ENCODE measurements at regions not wholly inside any gene's neighbourhood (a gene's known extent, or its start where the extent isn't known, plus 50 kb on each side); places are given as distances from the start of the nearest gene placed in this dataset.

DNA sequence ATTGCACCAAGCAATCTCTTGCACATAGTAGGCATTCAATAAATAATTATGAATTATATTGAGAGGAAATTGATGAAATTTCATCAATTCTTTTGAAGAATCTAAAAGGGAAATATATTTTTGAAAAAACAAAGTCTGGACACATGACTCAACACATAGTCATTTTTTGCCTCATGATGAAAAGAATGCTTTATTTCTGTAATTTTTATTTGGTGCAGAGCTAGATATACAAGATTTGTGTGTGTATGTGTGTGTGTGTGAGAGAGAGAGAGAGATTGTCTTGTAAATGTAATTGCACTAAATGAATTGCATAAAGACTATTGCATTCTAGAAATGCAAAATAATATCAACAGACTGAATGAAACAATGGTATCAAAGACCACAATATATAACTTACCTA lies 206.2 kb upstream of the C1orf87 start:
- no peaks in the 10 kb centered on the region for H3K27me3 ChIP-seq (ENCODE audit: control insufficient read depth in 3 of 3, insufficient read depth in 3 of 3, low read depth in 1 of 3, low read length in 3 of 3)
- no peak for DNase-seq (ENCODE audit: low spot score)
- H3K14ac ChIP-seq (ENCODE audit: low read length), result no peak overlapping the region
- H3K27ac ChIP-seq (replicated peaks; ENCODE audit: low read length), result no peak overlapping the region
- H2BK15ac ChIP-seq (ENCODE audit: low read length), result no peak overlapping the region
- no peak overlapping the region for H3K4me3 ChIP-seq (ENCODE audit: low read length in 2 of 2)
- H4K8ac ChIP-seq (ENCODE audit: low read depth, low read length), result no peak overlapping the region
- no peak overlapping the region for H3K4ac ChIP-seq (ENCODE audit: low read length)
- no peak overlapping the region for H2BK120ac ChIP-seq (ENCODE audit: low read depth, low read length)
- H2AFZ ChIP-seq (ENCODE audit: low read length), result no peak overlapping the region
- no peak overlapping the region for H3K18ac ChIP-seq (ENCODE audit: low read length)
- no peak overlapping the region for H3K4me2 ChIP-seq (ENCODE audit: insufficient read depth, low read length, poor library complexity, severe bottlenecking)
- H3K4me1 ChIP-seq (ENCODE audit: control insufficient read depth in 2 of 2, insufficient read depth in 1 of 2, low read depth in 1 of 2, low read length in 2 of 2), result peaks cover 0 to 3% of the 10 kb centered on the region in 2 donors
- no peak overlapping the region for H3K9ac ChIP-seq (ENCODE audit: low read depth, low read length, poor library complexity)
- H3K23ac ChIP-seq (ENCODE audit: low read depth, low read length, poor library complexity), result no peak overlapping the region
- no peaks in the 10 kb centered on the region for H3K9me3 ChIP-seq (replicated peaks in 1 of 2; ENCODE audit: control insufficient read depth in 2 of 2, insufficient read depth in 1 of 2, low read depth in 1 of 2, low read length in 2 of 2)
- H2BK12ac ChIP-seq (ENCODE audit: low read length), result no peak overlapping the region
- no peaks in the 10 kb centered on the region for H3K36me3 ChIP-seq (replicated peaks in 1 of 2; ENCODE audit: control insufficient read depth in 2 of 2, insufficient read depth in 2 of 2, low read length in 2 of 2)
- H2AK5ac ChIP-seq (ENCODE audit: low read depth, low read length), result no peak overlapping the region
- H4K91ac ChIP-seq (ENCODE audit: low read depth, low read length, poor library complexity), result no peak overlapping the region
- H2BK5ac ChIP-seq (ENCODE audit: low read length), result no peak overlapping the region
- H3K79me1 ChIP-seq (ENCODE audit: low read depth, low read length), result no peaks in the 10 kb centered on the region

DNA sequence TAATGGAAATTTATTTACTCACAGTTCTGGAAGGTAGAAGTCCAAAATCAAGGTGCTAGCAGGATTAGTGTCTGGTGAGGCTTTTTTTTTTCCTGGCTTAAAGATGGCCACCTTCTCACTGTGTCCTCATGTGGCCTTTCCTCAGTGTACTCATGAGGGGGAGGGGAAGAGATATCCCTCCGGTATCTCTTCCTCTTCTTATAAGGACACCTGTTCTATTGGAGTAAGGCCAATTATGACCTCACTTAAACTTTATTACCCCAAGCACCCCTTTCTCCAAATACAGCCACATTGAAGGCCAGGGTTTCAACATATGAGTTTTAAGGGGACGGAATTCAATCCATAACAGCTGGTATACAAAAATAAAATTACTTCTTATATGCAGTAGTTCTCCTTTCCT lies 203.7 kb upstream of the C1orf87 start:
- Histone ChIP-seq H3K4ac (ENCODE audit: low read length) (no peak overlapping the region), H3K4me1 (ENCODE audit: control insufficient read depth in 2 of 2, insufficient read depth in 1 of 2, low read depth in 1 of 2, low read length in 2 of 2) (peaks cover 0 to 3% of the 10 kb centered on the region in 2 donors), H3K23ac (ENCODE audit: low read depth, low read length, poor library complexity) (no peak overlapping the region), H2AFZ (ENCODE audit: low read length) (no peak overlapping the region), H3K18ac (ENCODE audit: low read length) (no peak overlapping the region), H2BK15ac (ENCODE audit: low read length) (no peak overlapping the region), H4K91ac (ENCODE audit: low read depth, low read length, poor library complexity) (no peak overlapping the region), H3K9ac (ENCODE audit: low read depth, low read length, poor library complexity) (no peak overlapping the region), H3K79me1 (ENCODE audit: low read depth, low read length) (no peaks in the 10 kb centered on the region), H3K27me3 (ENCODE audit: control insufficient read depth in 3 of 3, insufficient read depth in 3 of 3, low read depth in 1 of 3, low read length in 3 of 3) (no peaks in the 10 kb centered on the region), H3K36me3 (replicated peaks in 1 of 2; ENCODE audit: control insufficient read depth in 2 of 2, insufficient read depth in 2 of 2, low read length in 2 of 2) (no peaks in the 10 kb centered on the region), H3K9me3 (replicated peaks in 1 of 2; ENCODE audit: control insufficient read depth in 2 of 2, insufficient read depth in 1 of 2, low read depth in 1 of 2, low read length in 2 of 2) (no peaks in the 10 kb centered on the region), H4K8ac (ENCODE audit: low read depth, low read length) (no peak overlapping the region), H2BK12ac (ENCODE audit: low read length) (no peak overlapping the region), H3K14ac (ENCODE audit: low read length) (no peak overlapping the region), H3K4me3 (ENCODE audit: low read length in 2 of 2) (no peak overlapping the region), H2BK120ac (ENCODE audit: low read depth, low read length) (no peak overlapping the region), H2AK5ac (ENCODE audit: low read depth, low read length) (no peak overlapping the region), H3K4me2 (ENCODE audit: insufficient read depth, low read length, poor library complexity, severe bottlenecking) (no peak overlapping the region), H2BK5ac (ENCODE audit: low read length) (no peak overlapping the region), H3K27ac (replicated peaks; ENCODE audit: low read length) (no peak overlapping the region)
- no peak for DNase-seq (ENCODE audit: low spot score)
- no CpG with 5 or more reads among the region's 2 CpGs for WGBS, 2 donors (ENCODE audit: extremely low coverage in 2 of 2, insufficient read length in 2 of 2, insufficient replicate concordance in 1 of 2)

DNA sequence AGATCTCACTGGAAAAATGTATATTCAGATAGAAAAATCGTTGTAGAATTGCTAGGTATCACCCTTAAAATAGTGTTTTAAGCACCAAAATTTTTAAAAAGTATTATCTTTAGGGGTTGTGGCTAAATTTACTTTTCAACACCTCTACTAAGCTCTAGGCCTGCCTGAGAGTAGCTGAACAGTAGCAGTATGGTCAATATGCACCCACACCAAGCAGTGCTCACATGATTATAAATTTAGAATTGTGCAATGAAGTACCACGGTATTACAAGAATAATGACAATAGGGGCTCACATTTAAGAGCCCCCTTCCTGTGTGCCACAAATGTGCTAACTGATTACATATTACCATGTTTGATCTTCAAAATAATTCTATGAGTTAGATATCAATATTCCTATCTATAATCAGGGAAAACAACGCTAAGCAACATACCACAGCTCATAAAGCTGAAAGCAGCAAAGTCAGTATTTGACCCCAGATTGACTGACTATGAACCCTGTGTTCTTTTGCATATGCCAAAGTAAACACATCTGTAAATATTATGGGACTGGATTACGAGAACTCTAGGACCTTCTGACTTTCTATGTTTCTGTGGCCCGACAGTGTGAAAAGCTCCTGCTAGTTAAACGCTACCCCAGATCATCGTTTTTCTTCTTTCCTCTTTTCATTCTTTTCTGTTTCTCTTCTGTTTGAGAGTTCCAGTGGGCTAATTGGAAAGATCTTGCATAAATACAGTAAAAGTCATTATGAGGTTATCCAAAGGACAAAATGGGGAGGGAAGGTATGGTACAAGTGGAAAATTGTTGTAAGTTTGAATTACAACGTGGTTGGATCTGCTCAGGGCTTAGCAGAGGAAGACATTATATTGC lies 201.1 kb upstream of the C1orf87 start:
- Histone ChIP-seq H3K9me3 (replicated peaks in 1 of 2; ENCODE audit: control insufficient read depth in 2 of 2, insufficient read depth in 1 of 2, low read depth in 1 of 2, low read length in 2 of 2) (no peaks in the 10 kb centered on the region), H2BK12ac (ENCODE audit: low read length) (no peak overlapping the region), H3K27me3 (ENCODE audit: control insufficient read depth in 3 of 3, insufficient read depth in 3 of 3, low read depth in 1 of 3, low read length in 3 of 3) (no peaks in the 10 kb centered on the region), H3K23ac (ENCODE audit: low read depth, low read length, poor library complexity) (no peak overlapping the region), H3K79me1 (ENCODE audit: low read depth, low read length) (no peaks in the 10 kb centered on the region), H3K14ac (ENCODE audit: low read length) (no peak overlapping the region), H2BK15ac (ENCODE audit: low read length) (no peak overlapping the region), H4K91ac (ENCODE audit: low read depth, low read length, poor library complexity) (no peak overlapping the region), H3K18ac (ENCODE audit: low read length) (no peak overlapping the region), H2AFZ (ENCODE audit: low read length) (no peak overlapping the region), H3K9ac (ENCODE audit: low read depth, low read length, poor library complexity) (no peak overlapping the region), H3K36me3 (replicated peaks in 1 of 2; ENCODE audit: control insufficient read depth in 2 of 2, insufficient read depth in 2 of 2, low read length in 2 of 2) (no peaks in the 10 kb centered on the region), H2BK120ac (ENCODE audit: low read depth, low read length) (no peak overlapping the region), H3K4me3 (ENCODE audit: low read length in 2 of 2) (no peak overlapping the region), H2AK5ac (ENCODE audit: low read depth, low read length) (no peak overlapping the region), H3K4ac (ENCODE audit: low read length) (no peak overlapping the region), H4K8ac (ENCODE audit: low read depth, low read length) (no peak overlapping the region), H3K4me2 (ENCODE audit: insufficient read depth, low read length, poor library complexity, severe bottlenecking) (no peak overlapping the region), H2BK5ac (ENCODE audit: low read length) (no peak overlapping the region), H3K4me1 (ENCODE audit: control insufficient read depth in 2 of 2, insufficient read depth in 1 of 2, low read depth in 1 of 2, low read length in 2 of 2) (no peaks in the 10 kb centered on the region), H3K27ac (replicated peaks; ENCODE audit: low read length) (no peak overlapping the region)
- no CpG with 5 or more reads among the region's 8 CpGs for WGBS, 2 donors (ENCODE audit: extremely low coverage in 2 of 2, insufficient read length in 2 of 2, insufficient replicate concordance in 1 of 2)
- DNase-seq (ENCODE audit: low spot score), result no peak

DNA sequence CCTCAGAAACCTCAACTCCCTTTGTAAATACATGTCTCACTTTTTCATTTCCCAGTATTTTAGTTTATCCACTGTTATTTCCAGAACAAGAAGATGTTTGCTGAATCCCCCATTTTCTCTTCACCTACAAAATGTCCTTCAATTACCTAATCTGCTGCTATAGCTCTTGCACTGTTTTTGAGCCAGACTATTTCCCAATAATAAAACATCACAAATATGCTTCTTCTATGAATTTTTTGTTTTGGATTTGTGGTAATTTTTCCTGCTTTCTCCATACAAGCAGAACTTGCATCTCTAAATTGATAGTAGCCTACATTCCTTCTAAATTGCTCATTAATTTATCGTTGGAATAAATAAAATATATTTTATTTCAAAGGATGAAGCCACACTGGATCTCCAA lies 199.6 kb upstream of the C1orf87 start:
- H3K27me3 ChIP-seq (ENCODE audit: control insufficient read depth in 3 of 3, insufficient read depth in 3 of 3, low read depth in 1 of 3, low read length in 3 of 3), result no peaks in the 10 kb centered on the region

More for the DNA sequence above, 199.6 kb upstream of the C1orf87 start:
- no peak overlapping the region for H3K18ac ChIP-seq (ENCODE audit: low read length)
- no peak overlapping the region for H3K4me3 ChIP-seq (ENCODE audit: low read length in 2 of 2)
- H2BK15ac ChIP-seq (ENCODE audit: low read length), result no peak overlapping the region
- H3K9ac ChIP-seq (ENCODE audit: low read depth, low read length, poor library complexity), result no peak overlapping the region
- no peak overlapping the region for H4K91ac ChIP-seq (ENCODE audit: low read depth, low read length, poor library complexity)
- H3K4me1 ChIP-seq (ENCODE audit: control insufficient read depth in 2 of 2, insufficient read depth in 1 of 2, low read depth in 1 of 2, low read length in 2 of 2), result no peaks in the 10 kb centered on the region
- no peak overlapping the region for H2AFZ ChIP-seq (ENCODE audit: low read length)
- no peak overlapping the region for H3K27ac ChIP-seq (replicated peaks; ENCODE audit: low read length)
- no peak overlapping the region for H2BK5ac ChIP-seq (ENCODE audit: low read length)
- no peaks in the 10 kb centered on the region for H3K9me3 ChIP-seq (replicated peaks in 1 of 2; ENCODE audit: control insufficient read depth in 2 of 2, insufficient read depth in 1 of 2, low read depth in 1 of 2, low read length in 2 of 2)
- no CpG with 5 or more reads among the region's 1 CpG for WGBS, 2 donors (ENCODE audit: extremely low coverage in 2 of 2, insufficient read length in 2 of 2, insufficient replicate concordance in 1 of 2)
- no peak overlapping the region for H2BK120ac ChIP-seq (ENCODE audit: low read depth, low read length)
- no peak for DNase-seq (ENCODE audit: low spot score)
- no peak overlapping the region for H4K8ac ChIP-seq (ENCODE audit: low read depth, low read length)
- no peak overlapping the region for H3K14ac ChIP-seq (ENCODE audit: low read length)
- H2AK5ac ChIP-seq (ENCODE audit: low read depth, low read length), result no peak overlapping the region
- no peak overlapping the region for H3K4me2 ChIP-seq (ENCODE audit: insufficient read depth, low read length, poor library complexity, severe bottlenecking)
- H3K79me1 ChIP-seq (ENCODE audit: low read depth, low read length), result no peaks in the 10 kb centered on the region
- H3K23ac ChIP-seq (ENCODE audit: low read depth, low read length, poor library complexity), result no peak overlapping the region
- no peak overlapping the region for H2BK12ac ChIP-seq (ENCODE audit: low read length)
- no peaks in the 10 kb centered on the region for H3K36me3 ChIP-seq (replicated peaks in 1 of 2; ENCODE audit: control insufficient read depth in 2 of 2, insufficient read depth in 2 of 2, low read length in 2 of 2)
- no peak overlapping the region for H3K4ac ChIP-seq (ENCODE audit: low read length)
